Heart left ventricle (tissue), 13 donors: ENCODE measurements at regions not wholly inside any gene's neighbourhood (a gene's known extent, or its start where the extent isn't known, plus 50 kb on each side); places are given as distances from the start of the nearest gene placed in this dataset.

ENCODE experiments used
- POLR2A ChIP-seq, 2 donors: fragments of 450-650 bp; IDR thresholded peaks; one replicate each; pipeline ENCODE4 v1.6.1; 2017; ENCODE audit warnings: antibody characterized with exemption in 2 of 2, mild to moderate bottlenecking in 2 of 2, moderate library complexity in 2 of 2
- TF ChIP-seq, protein P1 (sequence below), 12 donors: fragments of 200-600 bp; sonication (generic) in 4 of 12; IDR thresholded peaks; one replicate each; pipeline versions ENCODE4 v1.5.0 to v1.8.0; 2018 to 2022; ENCODE audit warnings: antibody characterized with exemption in 12 of 12, mild to moderate bottlenecking in 5 of 12
- donor health status: ischemic (EF 13 %, LVEDD 7.1; RV severe dilation, severe dysfunction).
- donor health status: DM: no; HTN: yes; CAD: no.
- donor health status: DM: no; HTN: no; CAD: no.
- donor health status: ischemic (EF 25% LVEDD 6.9; RV normal size, moderate dysfunction).
- donor health status: ischemic (EF 25% LVEDD 5.7; RV mildly dilated, moderate dysfunction).
- donor health status: ischemic (EF 35%, LVEDD 5.7; RV mildly dilated, moderate dysfunction).
- donor health status: nonischemic (EF 11% LVEDD 7.7; RV severe dilation, severe dysfunction).
- donor health status: DM: yes; HTN: yes; CAD: no.
- donor health status: PGD.
- donor health status: ischemic (EF 29% LVEDD 5.4; RV normal size, mild dysfunction).
- donor health status: nonischemic (EF 23%, LVEDD 6.1; RV moderate dilation, normal function).

DNA sequence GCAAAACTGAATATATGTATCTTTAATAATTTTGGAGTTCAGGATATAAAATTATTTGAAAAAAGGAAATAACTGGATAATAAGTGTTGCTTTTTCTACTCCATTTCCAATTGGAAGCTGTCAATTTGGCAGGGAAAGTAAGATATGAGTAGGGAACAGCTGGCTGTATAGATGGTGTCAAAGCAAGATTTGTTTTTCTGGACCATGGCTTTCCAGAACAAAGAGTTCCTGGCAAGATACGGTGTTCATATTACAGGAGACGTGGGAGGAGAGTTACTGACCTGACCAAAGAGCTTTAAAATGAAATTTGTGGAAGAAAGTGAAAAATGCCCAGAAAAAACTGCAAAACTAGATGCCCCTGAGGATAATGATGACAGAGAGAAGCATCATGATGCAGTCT lies 442.7 kb upstream of the KIRREL3 start:
- TF ChIP-seq, protein P1, sequence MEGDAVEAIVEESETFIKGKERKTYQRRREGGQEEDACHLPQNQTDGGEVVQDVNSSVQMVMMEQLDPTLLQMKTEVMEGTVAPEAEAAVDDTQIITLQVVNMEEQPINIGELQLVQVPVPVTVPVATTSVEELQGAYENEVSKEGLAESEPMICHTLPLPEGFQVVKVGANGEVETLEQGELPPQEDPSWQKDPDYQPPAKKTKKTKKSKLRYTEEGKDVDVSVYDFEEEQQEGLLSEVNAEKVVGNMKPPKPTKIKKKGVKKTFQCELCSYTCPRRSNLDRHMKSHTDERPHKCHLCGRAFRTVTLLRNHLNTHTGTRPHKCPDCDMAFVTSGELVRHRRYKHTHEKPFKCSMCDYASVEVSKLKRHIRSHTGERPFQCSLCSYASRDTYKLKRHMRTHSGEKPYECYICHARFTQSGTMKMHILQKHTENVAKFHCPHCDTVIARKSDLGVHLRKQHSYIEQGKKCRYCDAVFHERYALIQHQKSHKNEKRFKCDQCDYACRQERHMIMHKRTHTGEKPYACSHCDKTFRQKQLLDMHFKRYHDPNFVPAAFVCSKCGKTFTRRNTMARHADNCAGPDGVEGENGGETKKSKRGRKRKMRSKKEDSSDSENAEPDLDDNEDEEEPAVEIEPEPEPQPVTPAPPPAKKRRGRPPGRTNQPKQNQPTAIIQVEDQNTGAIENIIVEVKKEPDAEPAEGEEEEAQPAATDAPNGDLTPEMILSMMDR (IDR thresholded peaks at IDR 0.05), result no peak
- no peak for TF ChIP-seq POLR2A (IDR thresholded peaks at IDR 0.05)
